Choroid plexus epithelial cell (primary cell): ENCODE measurements at regions not wholly inside any gene's neighbourhood (a gene's known extent, or its start where the extent isn't known, plus 50 kb on each side); places are given as distances from the start of the nearest gene placed in this dataset.

ENCODE experiments used
- DNase-seq: peaks from one replicate; pipeline ENCODE4 v3.0.0-alpha.2; 2010; ENCODE audit warnings: low read depth
- H3K4me3 ChIP-seq: 2 replicates; pipeline ENCODE4 v1.5.1; 2011; ENCODE audit warnings: low read depth, mild to moderate bottlenecking, control low read depth, low read length, moderate library complexity
- TF ChIP-seq, protein P1 (sequence below): conservative IDR thresholded peaks from 2 replicates; pipeline ENCODE4 v1.5.1; 2011; ENCODE audit warnings: low read depth, mild to moderate bottlenecking, control low read depth, inconsistent platforms, low read length, moderate library complexity

DNA sequence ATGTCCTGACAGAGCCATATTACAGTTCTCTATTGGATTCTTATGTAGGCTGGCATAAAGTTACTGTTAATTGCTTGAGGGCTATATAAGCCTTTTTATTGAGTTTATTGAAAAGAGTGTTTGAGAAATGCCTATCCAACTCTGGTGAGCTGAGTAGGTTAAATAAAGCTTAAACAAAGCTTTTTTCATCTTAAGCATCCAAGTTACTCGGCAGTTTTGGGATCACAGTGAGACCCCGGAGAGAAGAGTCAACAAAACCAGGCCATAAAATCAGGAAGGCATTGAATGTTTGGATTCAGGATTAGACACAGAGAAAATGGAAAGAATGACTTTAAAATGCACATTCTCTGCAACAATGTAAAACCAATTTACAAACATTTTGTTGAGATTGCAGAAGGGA is 588.5 kb downstream of the DACH1 start:
- no peak for DNase-seq
- H3K4me3 ChIP-seq: no peak overlapping the region
- TF ChIP-seq, protein P1, sequence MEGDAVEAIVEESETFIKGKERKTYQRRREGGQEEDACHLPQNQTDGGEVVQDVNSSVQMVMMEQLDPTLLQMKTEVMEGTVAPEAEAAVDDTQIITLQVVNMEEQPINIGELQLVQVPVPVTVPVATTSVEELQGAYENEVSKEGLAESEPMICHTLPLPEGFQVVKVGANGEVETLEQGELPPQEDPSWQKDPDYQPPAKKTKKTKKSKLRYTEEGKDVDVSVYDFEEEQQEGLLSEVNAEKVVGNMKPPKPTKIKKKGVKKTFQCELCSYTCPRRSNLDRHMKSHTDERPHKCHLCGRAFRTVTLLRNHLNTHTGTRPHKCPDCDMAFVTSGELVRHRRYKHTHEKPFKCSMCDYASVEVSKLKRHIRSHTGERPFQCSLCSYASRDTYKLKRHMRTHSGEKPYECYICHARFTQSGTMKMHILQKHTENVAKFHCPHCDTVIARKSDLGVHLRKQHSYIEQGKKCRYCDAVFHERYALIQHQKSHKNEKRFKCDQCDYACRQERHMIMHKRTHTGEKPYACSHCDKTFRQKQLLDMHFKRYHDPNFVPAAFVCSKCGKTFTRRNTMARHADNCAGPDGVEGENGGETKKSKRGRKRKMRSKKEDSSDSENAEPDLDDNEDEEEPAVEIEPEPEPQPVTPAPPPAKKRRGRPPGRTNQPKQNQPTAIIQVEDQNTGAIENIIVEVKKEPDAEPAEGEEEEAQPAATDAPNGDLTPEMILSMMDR: no peak

DNA sequence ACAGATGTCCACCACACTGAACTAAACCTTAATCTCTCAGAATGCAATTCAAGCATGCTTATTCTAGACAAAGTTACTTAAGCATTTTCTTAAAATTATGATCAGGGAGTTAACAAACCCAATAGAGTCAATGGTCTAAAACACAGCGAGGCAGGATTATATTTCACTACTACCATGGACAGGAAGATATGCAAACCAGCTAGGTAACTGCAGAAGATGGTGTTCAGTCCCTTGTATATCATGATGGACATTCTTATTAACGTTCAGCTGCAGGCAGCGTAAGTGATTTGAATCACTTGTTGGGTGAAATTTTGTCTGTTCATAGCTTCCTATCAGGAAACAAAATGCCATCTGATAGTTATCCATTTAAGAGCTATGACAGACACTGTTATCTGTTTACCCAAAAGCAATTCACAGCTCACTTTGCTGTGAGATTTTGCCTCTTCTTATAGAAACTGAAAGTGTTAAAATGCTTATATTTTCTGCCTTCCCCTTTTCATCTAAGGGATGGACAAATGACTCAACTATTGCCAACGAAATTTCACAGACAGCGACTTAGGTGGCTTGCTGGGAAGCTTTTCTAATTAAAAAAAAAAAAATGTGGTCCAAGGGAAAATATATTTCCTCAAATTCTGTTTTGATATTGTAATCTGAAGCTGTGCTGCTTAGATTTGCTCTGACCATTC is 591.9 kb downstream of the DACH1 start:
- TF ChIP-seq, protein P1: no peak
- DNase-seq: no peak
- no peak overlapping the region for H3K4me3 ChIP-seq

DNA sequence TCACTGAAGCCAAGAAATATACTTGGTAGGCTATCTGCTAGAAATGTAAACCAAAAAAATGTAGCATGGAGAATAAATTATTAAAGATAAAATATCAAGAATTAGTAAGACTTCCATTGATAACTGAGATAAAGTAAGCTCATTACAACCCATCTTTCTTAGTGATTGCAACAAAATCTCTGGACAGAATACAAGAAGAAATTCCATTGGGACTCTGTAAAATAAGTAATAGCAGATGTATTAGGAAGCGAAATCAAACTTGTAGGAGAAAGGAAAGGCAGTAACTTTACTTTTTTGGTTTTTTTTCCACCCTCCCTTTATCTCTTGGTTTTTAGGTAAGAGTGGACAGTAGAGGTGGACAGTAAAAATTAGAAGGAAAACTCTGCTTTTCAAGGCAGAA is 605.7 kb downstream of the DACH1 start:
- DNase-seq: no peak
- TF ChIP-seq, protein P1: no peak
- no peak overlapping the region for H3K4me3 ChIP-seq

DNA sequence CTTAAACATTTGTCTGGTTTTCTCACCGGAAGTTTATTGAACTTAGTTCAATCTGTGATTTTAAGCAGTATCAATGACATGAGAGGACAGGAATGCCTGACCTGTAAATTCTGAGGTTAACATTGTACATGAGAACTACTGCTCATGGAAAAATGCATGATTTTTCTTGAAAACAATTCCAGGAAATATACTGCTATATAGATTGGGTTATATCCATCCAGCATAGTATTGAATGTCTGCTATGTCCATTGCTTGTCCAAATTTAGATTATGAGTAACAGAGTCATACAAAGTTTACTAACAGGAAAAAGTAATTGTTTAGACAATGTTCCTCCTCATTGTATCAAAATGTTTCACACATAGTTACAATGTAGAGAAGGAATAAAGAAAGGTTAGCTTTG is 606.8 kb downstream of the DACH1 start:
- H3K4me3 ChIP-seq: no peak overlapping the region
- DNase-seq: peak; percentile 29
- TF ChIP-seq, protein P1: no peak

DNA sequence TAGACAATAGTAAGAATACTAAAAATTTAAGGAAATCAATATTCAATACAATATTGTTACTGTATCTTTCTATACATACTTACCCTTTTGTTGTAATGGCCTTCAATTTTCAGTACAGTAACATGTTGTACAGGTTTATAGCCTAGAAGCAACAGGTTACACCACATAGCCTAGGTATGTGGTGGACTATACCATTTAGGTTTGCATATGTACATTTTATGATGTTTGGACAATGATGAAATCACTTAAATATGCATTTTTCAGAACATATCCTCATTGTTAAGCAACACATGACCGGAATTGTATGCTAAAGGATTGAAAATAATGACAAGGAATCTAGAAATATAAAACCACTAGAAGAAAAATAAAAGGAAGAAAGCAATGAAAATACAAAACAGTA is 611.4 kb downstream of the DACH1 start:
- TF ChIP-seq, protein P1: no peak
- no peak for DNase-seq
- H3K4me3 ChIP-seq: no peak overlapping the region

DNA sequence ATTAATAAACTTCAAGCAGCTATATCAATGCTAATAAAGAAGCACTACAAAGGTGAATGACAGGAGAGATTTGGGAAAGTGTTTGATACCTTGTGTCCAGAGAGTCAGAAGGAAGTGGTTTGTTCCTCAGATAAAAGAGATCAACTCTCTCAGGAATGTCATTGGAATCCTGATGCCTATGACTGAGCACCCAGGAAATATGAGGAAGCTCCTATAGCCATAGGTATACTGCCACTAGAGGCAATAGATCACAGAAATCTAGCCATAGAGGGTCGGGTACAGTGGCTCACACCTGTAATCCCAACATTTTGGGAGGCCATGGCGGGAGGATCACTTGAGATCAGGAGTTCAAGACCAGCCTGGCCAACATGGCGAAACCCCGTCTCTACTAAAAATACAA is 612.6 kb downstream of the DACH1 start:
- H3K4me3 ChIP-seq: no peak overlapping the region
- TF ChIP-seq, protein P1: no peak
- DNase-seq: no peak

DNA sequence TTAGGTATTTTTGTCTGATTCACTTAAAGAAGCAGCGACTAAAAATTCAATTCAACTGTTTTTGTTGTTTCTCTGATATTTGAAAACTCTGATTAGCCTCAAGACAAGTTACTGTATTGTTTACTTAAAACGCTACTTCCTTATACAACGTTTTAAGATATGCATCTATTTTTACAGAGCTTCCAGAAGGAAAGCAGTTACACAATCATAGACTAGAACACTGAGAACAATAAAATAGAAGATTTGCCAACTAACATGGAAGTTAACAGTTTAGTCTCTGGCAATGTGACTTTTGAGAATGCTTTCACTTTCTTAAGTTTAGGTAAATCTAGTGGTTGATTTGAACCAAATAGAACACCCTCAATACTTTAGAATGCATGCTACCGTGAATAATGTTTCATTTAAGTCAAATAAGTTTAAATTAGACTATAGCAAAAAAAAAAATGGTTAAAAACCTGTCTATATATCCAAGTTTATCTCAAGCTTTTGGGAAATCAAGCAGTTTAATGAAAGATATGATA is 614.8 kb downstream of the DACH1 start:
- TF ChIP-seq, protein P1: no peak
- DNase-seq: peak; percentile 40
- no peak overlapping the region for H3K4me3 ChIP-seq
